GM20000 (cell line): ENCODE measurements at regions not wholly inside any gene's neighbourhood (a gene's known extent, or its start where the extent isn't known, plus 50 kb on each side); places are given as distances from the start of the nearest gene placed in this dataset.
A peak's percentile ranks its signal among the peaks of the same experiment; 100 is the strongest.
"Not testable (repeated sequence)": the region's sequence is repeated elsewhere in the genome, so short reads cannot be mapped to it uniquely, and the experiment has no call there.

Source experiments
- DNase-seq: peaks from one replicate; pipeline ENCODE4 v3.0.0; 2012; ENCODE audit warnings: low spot score
- CTCF ChIP-seq: IDR thresholded peaks from 2 replicates; pipeline ENCODE4 v1.5.1; 2012; ENCODE audit warnings: mild to moderate bottlenecking, control low read depth; ENCODE audit errors: extremely low read depth, missing control alignments

- TF ChIP-seq CTCF, result no peak
- DNase-seq, result no peak
Observed at GRCh38 chr1:196160066-196160795, 448.0 kb downstream of the KCNT2 start.

- DNase-seq, result no peak
- TF ChIP-seq CTCF, result no peak
Observed at GRCh38 chr1:196155586-196155985, 452.7 kb downstream of the KCNT2 start.

GRCh38 chr1:196152975-196153374 lies 455.3 kb downstream of the KCNT2 start:
- no peak for DNase-seq
- TF ChIP-seq CTCF, result no peak

- DNase-seq, result no peak
- no peak for TF ChIP-seq CTCF
Observed at GRCh38 chr1:196152086-196152485, 456.2 kb downstream of the KCNT2 start.

- peak; percentile 9 for DNase-seq
- TF ChIP-seq CTCF, result no peak
Observed at GRCh38 chr1:196148367-196148970, 459.8 kb downstream of the KCNT2 start.

GRCh38 chr1:196147530-196147929 lies 460.7 kb downstream of the KCNT2 start:
- TF ChIP-seq CTCF, result no peak
- DNase-seq, result no peak

GRCh38 chr1:196145151-196145550 lies 463.1 kb downstream of the KCNT2 start:
- not testable (repeated sequence) for DNase-seq

- DNase-seq, result no peak
- no peak for TF ChIP-seq CTCF
Observed at GRCh38 chr1:196144588-196144987, 463.7 kb downstream of the KCNT2 start.
